ENCODE measurements at regions not wholly inside any gene's neighbourhood (a gene's known extent, or its start where the extent isn't known, plus 50 kb on each side); places are given as distances from the start of the nearest gene placed in this dataset.
"Not testable (repeated sequence)": the region's sequence is repeated elsewhere in the genome, so short reads cannot be mapped to it uniquely, and the experiment has no call there.

- no peak for DNase-seq
Observed at GRCh38 chr10:130352291-130352645, 216.1 kb downstream of the GLRX3 start.

GRCh38 chr10:130353928-130354572 lies 217.9 kb downstream of the GLRX3 start:
- no peak for DNase-seq

GRCh38 chr10:130354573-130354954 lies 218.4 kb downstream of the GLRX3 start:
- DNase-seq, result no peak

- DNase-seq, result no peak
Observed at GRCh38 chr10:130354976-130355795, 219.0 kb downstream of the GLRX3 start.

- not testable (repeated sequence) for DNase-seq
Observed at GRCh38 chr10:130356429-130356828, 220.2 kb downstream of the GLRX3 start.

GRCh38 chr10:130357226-130357625 lies 221.0 kb downstream of the GLRX3 start:
- DNase-seq, result no peak

GRCh38 chr10:130357951-130358350 lies 221.8 kb downstream of the GLRX3 start:
- DNase-seq, result no peak

- DNase-seq, result no peak
Observed at GRCh38 chr10:130358981-130359650, 222.9 kb downstream of the GLRX3 start.

- DNase-seq, result no peak
Observed at GRCh38 chr10:130359711-130360110, 223.5 kb downstream of the GLRX3 start.

GRCh38 chr10:130360826-130361311 lies 224.7 kb downstream of the GLRX3 start:
- no peak for DNase-seq

- no peak for DNase-seq
Observed at GRCh38 chr10:130361351-130362105, 225.3 kb downstream of the GLRX3 start.

- no peak for DNase-seq
Observed at GRCh38 chr10:130362308-130362761, 226.1 kb downstream of the GLRX3 start.

- no peak for DNase-seq
Observed at GRCh38 chr10:130363051-130363450, 226.9 kb downstream of the GLRX3 start.

- DNase-seq, result no peak
Observed at GRCh38 chr10:130363899-130364445, 227.8 kb downstream of the GLRX3 start.

GRCh38 chr10:130364631-130365411 lies 228.6 kb downstream of the GLRX3 start:
- no peak for DNase-seq

- no peak for DNase-seq
Observed at GRCh38 chr10:130368761-130369560, 232.8 kb downstream of the GLRX3 start.

GRCh38 chr10:130369645-130370381 lies 233.6 kb downstream of the GLRX3 start:
- DNase-seq, result no peak

GRCh38 chr10:130370721-130371120 lies 234.5 kb downstream of the GLRX3 start:
- no peak for DNase-seq

GRCh38 chr10:130371156-130371555 lies 235.0 kb downstream of the GLRX3 start:
- no peak for DNase-seq

- DNase-seq, result no peak
Observed at GRCh38 chr10:130371666-130372065, 235.5 kb downstream of the GLRX3 start.
